B cell (primary cell): ENCODE measurements at regions not wholly inside any gene's neighbourhood (a gene's known extent, or its start where the extent isn't known, plus 50 kb on each side); places are given as distances from the start of the nearest gene placed in this dataset.

Experiments
- EZH2 ChIP-seq: IDR thresholded peaks from 2 replicates; pipeline ENCODE4 v1.6.1; 2012; ENCODE audit warnings: borderline replicate concordance, low read depth, mild to moderate bottlenecking, moderate library complexity, low read length; ENCODE audit not compliant: insufficient read depth, poor library complexity, severe bottlenecking
- TF ChIP-seq, protein P1 (sequence below): fragments of 200-600 bp; IDR thresholded peaks from one replicate; pipeline ENCODE4 v1.8.0; 2022; ENCODE audit warnings: antibody characterized with exemption, mild to moderate bottlenecking

DNA sequence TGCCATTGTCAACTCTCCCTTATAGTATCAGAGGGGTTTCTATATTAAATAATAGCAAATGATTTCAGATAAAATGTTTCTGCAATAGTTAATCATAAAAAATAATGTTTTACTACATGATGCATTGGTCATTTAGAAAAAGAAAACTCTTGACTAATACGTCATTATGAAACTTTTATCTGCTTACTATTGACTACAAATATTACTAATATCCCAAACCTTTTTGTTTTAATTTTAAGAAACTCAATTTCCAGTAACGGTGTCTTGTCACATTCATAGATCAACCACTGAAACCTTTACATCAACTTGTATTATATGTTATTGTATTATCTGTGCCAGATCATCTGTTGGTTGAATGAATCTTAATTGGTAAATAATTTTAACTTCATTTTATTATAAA is 482.9 kb upstream of the SLC35B3 start:
- no peak for TF ChIP-seq EZH2
- TF ChIP-seq, protein P1, sequence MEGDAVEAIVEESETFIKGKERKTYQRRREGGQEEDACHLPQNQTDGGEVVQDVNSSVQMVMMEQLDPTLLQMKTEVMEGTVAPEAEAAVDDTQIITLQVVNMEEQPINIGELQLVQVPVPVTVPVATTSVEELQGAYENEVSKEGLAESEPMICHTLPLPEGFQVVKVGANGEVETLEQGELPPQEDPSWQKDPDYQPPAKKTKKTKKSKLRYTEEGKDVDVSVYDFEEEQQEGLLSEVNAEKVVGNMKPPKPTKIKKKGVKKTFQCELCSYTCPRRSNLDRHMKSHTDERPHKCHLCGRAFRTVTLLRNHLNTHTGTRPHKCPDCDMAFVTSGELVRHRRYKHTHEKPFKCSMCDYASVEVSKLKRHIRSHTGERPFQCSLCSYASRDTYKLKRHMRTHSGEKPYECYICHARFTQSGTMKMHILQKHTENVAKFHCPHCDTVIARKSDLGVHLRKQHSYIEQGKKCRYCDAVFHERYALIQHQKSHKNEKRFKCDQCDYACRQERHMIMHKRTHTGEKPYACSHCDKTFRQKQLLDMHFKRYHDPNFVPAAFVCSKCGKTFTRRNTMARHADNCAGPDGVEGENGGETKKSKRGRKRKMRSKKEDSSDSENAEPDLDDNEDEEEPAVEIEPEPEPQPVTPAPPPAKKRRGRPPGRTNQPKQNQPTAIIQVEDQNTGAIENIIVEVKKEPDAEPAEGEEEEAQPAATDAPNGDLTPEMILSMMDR: no peak
